GM23248 (cell line): ENCODE measurements at regions not wholly inside any gene's neighbourhood (a gene's known extent, or its start where the extent isn't known, plus 50 kb on each side); places are given as distances from the start of the nearest gene placed in this dataset.

Source experiments
- DNase-seq: peaks from one replicate; pipeline ENCODE4 v3.0.0-alpha.2; 2015
- H2AFZ ChIP-seq: fragments of 200-600 bp; sonication (generic); 2 replicates; pipeline ENCODE4 v1.6.1; 2016; ENCODE audit warnings: antibody characterized with exemption
- H3F3A ChIP-seq: fragments of 200-600 bp; sonication (generic); 2 replicates; pipeline ENCODE4 v1.6.1; 2016; ENCODE audit warnings: mild to moderate bottlenecking, antibody characterized with exemption, mixed run types; ENCODE audit not compliant: insufficient read depth
- H3K27ac ChIP-seq: fragments of 200-600 bp; sonication (generic); 2 replicates; pipeline ENCODE4 v1.5.1; 2016; ENCODE audit warnings: mild to moderate bottlenecking
- H3K27me3 ChIP-seq: fragments of 200-600 bp; sonication (generic); replicated peaks from 2 replicates; pipeline ENCODE4 v1.6.1; 2016; ENCODE audit warnings: mild to moderate bottlenecking; ENCODE audit not compliant: insufficient read depth
- H3K36me3 ChIP-seq: fragments of 200-600 bp; sonication (generic); 2 replicates; pipeline ENCODE4 v1.6.1; 2016; ENCODE audit warnings: low read depth, mild to moderate bottlenecking
- H3K4me1 ChIP-seq: fragments of 200-600 bp; sonication (generic); 2 replicates; pipeline ENCODE4 v1.6.1; 2016; ENCODE audit warnings: mild to moderate bottlenecking; ENCODE audit not compliant: insufficient read depth
- H3K4me2 ChIP-seq: fragments of 200-600 bp; sonication (generic); one replicate; pipeline ENCODE4 v1.6.1; 2016; ENCODE audit warnings: mild to moderate bottlenecking; ENCODE audit not compliant: unreplicated experiment
- H3K4me3 ChIP-seq: fragments of 200-600 bp; sonication (generic); 2 replicates; pipeline ENCODE4 v1.5.1; 2016; ENCODE audit warnings: mild to moderate bottlenecking
- H3K79me2 ChIP-seq: fragments of 200-600 bp; sonication (generic); 2 replicates; pipeline ENCODE4 v1.6.1; 2016; ENCODE audit warnings: mild to moderate bottlenecking; ENCODE audit not compliant: insufficient read depth
- H3K9ac ChIP-seq: fragments of 200-600 bp; sonication (generic); 2 replicates; pipeline ENCODE4 v1.6.1; 2016; ENCODE audit warnings: mild to moderate bottlenecking
- H3K9me2 ChIP-seq: fragments of 200-600 bp; sonication (generic); 2 replicates; pipeline ENCODE4 v1.6.1; 2016; ENCODE audit warnings: mixed run types, mild to moderate bottlenecking, moderate library complexity; ENCODE audit not compliant: insufficient read depth
- H3K9me3 ChIP-seq: fragments of 200-600 bp; sonication (generic); one replicate; pipeline ENCODE4 v1.6.1; 2017; ENCODE audit warnings: low read depth
- H4K20me1 ChIP-seq: fragments of 200-600 bp; sonication (generic); 2 replicates; pipeline ENCODE4 v1.6.0; 2016; ENCODE audit not compliant: insufficient read depth
- EZH2 ChIP-seq: fragments of 200-600 bp; sonication (generic); IDR thresholded peaks from 2 replicates; pipeline ENCODE4 v1.6.1; 2018; ENCODE audit warnings: antibody characterized with exemption, mild to moderate bottlenecking; ENCODE audit not compliant: insufficient read depth, poor library complexity, severe bottlenecking
- EZH2phosphoT487 ChIP-seq: fragments of 200-600 bp; sonication (generic); IDR thresholded peaks from 2 replicates; pipeline ENCODE4 v1.6.1; 2018; ENCODE audit warnings: antibody characterized with exemption, moderate library complexity, mild to moderate bottlenecking, low read depth; ENCODE audit not compliant: insufficient read depth
- WGBS, 2 experiments: methylation state at CpG; one replicate each; pipeline ENCODE4 v1.1.6; 2015 to 2017; ENCODE audit warnings: low lambda C conversion rate in 2 of 2, low coverage in 1 of 2; ENCODE audit errors: missing lambda C conversion rate in 2 of 2; 5-methylcytosine and 5-hydroxymethylcytosine counted together
- in situ Hi-C: fragments of 300-500 bp; cut with MboI; formaldehyde crosslinking; loops from 2 replicates; pipeline ENCODE4 v1.15.0; 2020

GRCh38 chr3:154050766-154051165, 70.4 kb upstream of the ARHGEF26 start:
- Histone ChIP-seq H3K4me1 (peaks cover 20% of the 10 kb centered on the region), H4K20me1 (no peaks in the 10 kb centered on the region), H2AFZ (no peak overlapping the region), H3K9me2 (no peaks in the 10 kb centered on the region), H3K4me3 (no peak overlapping the region), H3K36me3 (no peaks in the 10 kb centered on the region), H3K9me3 (no peaks in the 10 kb centered on the region), H3F3A (0 out of 2 replicates have a peak, but pooled peaks cover 4% of the 10 kb centered on the region), H3K9ac (no peak overlapping the region), H3K4me2 (peak overlapping the region; percentile 29), H3K79me2 (no peaks in the 10 kb centered on the region), H3K27me3 (no peaks in the 10 kb centered on the region), H3K27ac (0 out of 2 replicates have a peak overlapping the region, but pooled peaks have one; percentile 1)
- in situ Hi-C loops: no loop called here
- no peak for TF ChIP-seq EZH2
- peak; percentile 57 for DNase-seq

DNA sequence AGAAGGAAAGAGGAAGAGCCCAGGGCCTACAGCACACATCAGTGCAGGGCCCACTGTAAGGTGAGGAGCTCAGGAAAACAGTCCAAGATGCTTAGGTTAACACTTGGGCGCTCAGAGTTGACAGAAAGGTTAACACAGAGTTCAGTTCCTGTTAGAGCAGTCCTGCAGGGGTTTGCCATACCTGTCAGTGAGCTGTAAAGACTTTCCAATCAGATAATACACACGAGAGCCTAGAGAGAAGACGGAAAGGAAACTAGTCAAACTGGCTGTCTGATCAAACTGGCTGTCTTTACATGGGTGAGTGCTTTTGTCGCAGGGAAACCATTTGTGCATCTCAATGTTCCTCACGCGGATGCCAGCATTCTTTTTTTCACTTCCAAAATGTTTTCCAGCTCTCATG, 61.4 kb upstream of the ARHGEF26 start:
- 23 to 27% methylated on average over 6 of the region's 6 CpGs for WGBS, 2 experiments
- Histone ChIP-seq H3K27ac (no peak overlapping the region), H3K9ac (peak overlapping the region; percentile 56; the same call in 1 of the 2 replicates)

DNA sequence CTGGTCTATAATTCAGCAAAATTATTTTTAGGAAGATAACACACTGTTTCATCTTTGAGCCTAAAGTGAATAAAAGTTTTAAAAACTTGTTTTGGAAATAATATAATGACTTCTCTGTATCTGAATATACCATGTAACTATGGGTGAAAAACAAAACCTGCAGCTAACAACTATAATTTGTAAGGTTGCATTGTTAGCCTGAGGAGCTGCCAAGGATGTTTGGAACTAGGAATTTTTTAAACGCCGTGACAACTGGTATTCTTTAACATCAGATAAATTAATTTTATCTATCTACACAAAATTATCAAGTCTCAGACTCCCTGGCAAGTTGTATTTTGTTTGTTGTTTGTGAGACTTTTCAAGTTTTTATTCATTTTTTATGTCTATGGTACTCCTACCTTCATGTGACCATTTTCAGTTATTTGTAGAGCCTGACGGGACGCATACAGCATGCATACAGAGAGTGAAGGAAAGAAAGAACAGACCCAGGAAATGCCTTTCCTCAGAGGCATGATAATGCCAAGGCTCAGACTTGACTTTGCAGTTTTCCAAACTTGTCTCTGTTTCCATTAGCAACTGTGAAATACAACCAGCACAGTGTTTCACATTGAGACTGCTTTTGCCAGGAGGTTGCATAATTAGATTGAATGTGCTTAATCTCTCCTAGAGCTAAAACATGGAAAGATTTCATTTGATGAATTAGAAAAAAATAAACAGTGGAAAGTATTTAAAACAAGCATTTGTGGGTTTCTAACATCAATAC, 60.8 kb upstream of the ARHGEF26 start:
- Histone ChIP-seq H3K4me1 (peaks cover 11% of the 10 kb centered on the region), H3K9me2 (no peaks in the 10 kb centered on the region), H3K4me3 (0 out of 2 replicates have a peak overlapping the region, but pooled peaks have one; percentile 5), H2AFZ (peak overlapping the region; percentile 12), H3K79me2 (no peaks in the 10 kb centered on the region), H3K9me3 (no peaks in the 10 kb centered on the region), H3F3A (no peaks in the 10 kb centered on the region), H3K27me3 (no peaks in the 10 kb centered on the region), H3K4me2 (peak overlapping the region; percentile 40), H3K9ac (peak overlapping the region; percentile 56), H3K36me3 (no peaks in the 10 kb centered on the region), H4K20me1 (no peaks in the 10 kb centered on the region), H3K27ac (peak overlapping the region; percentile 52)
- WGBS, 2 experiments: 15 to 19% methylated on average over 4 of the region's 4 CpGs
- TF ChIP-seq EZH2 (no peak), EZH2phosphoT487 (no peak)
- peak; percentile 83 for DNase-seq
- in situ Hi-C loops: no loop called here

More for the DNA sequence above, 61.4 kb upstream of the ARHGEF26 start:
- H3K79me2 ChIP-seq: no peaks in the 10 kb centered on the region
- H3K9me3 ChIP-seq: no peaks in the 10 kb centered on the region
- no peak for TF ChIP-seq EZH2
- no peak for TF ChIP-seq EZH2phosphoT487
- no peaks in the 10 kb centered on the region for H4K20me1 ChIP-seq
- no peaks in the 10 kb centered on the region for H3K9me2 ChIP-seq
- no peaks in the 10 kb centered on the region for H3F3A ChIP-seq
- no peaks in the 10 kb centered on the region for H3K36me3 ChIP-seq
- H3K4me1 ChIP-seq: peaks cover 11% of the 10 kb centered on the region
- DNase-seq: peak; percentile 8
- in situ Hi-C loops: no loop called here
- H3K27me3 ChIP-seq: no peaks in the 10 kb centered on the region
- peak overlapping the region; percentile 12 for H2AFZ ChIP-seq
- peak overlapping the region; percentile 40 for H3K4me2 ChIP-seq
- no peak overlapping the region for H3K4me3 ChIP-seq

- no peaks in the 10 kb centered on the region for H3K36me3 ChIP-seq
- H3K79me2 ChIP-seq: no peaks in the 10 kb centered on the region
- no peak overlapping the region for H3K4me3 ChIP-seq
- no peaks in the 10 kb centered on the region for H3K9me3 ChIP-seq
- peak; percentile 11 for DNase-seq
- in situ Hi-C loops: no loop called here
- H3K9me2 ChIP-seq: no peaks in the 10 kb centered on the region
- peak overlapping the region; percentile 12; the same call in 1 of the 2 replicates for H2AFZ ChIP-seq
- no peaks in the 10 kb centered on the region for H3F3A ChIP-seq
- H3K4me1 ChIP-seq: peaks cover 11% of the 10 kb centered on the region
- TF ChIP-seq EZH2 (no peak), EZH2phosphoT487 (no peak)
- H3K9ac ChIP-seq: 0 out of 2 replicates have a peak overlapping the region, but pooled peaks have one; percentile 25
- no peaks in the 10 kb centered on the region for H3K27me3 ChIP-seq
- H3K27ac ChIP-seq: peak overlapping the region; percentile 52
- peak overlapping the region; percentile 40 for H3K4me2 ChIP-seq
- 25 to 31% methylated on average over 3 of the region's 3 CpGs for WGBS, 2 experiments
- H4K20me1 ChIP-seq: no peaks in the 10 kb centered on the region
These were observed 60.2 kb upstream of the ARHGEF26 start for GRCh38 chr3:154061001-154061370.
